ENCODE measurements at regions not wholly inside any gene's neighbourhood (a gene's known extent, or its start where the extent isn't known, plus 50 kb on each side); places are given as distances from the start of the nearest gene placed in this dataset.

DNA sequence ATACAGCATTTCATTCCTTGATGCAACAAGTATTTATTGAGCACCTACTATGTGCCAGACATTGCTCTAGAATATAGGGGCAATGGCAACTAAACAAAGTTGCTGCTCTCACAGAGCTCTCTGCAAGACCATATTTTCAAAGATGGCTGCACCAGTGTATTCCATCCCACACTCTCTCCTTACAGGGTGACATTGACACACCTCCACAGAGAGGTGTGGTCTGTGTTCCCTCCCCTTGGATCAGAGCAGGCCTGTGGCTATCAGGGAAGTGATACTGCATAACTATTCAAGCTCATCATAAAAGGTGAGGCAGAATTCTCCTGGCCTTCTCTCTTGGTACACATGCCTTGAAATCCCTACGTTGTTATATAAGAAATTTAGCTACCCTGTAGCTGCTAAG is 95.3 kb upstream of the SOD3 start:
- Histone ChIP-seq H3K4me3 (no peak overlapping the region), H3K9me3 (no peaks in the 10 kb centered on the region), H3K27ac (no peak overlapping the region), H3K27me3 (no peaks in the 10 kb centered on the region), H3K4me1 (no peaks in the 10 kb centered on the region), H3K36me3 (no peaks in the 10 kb centered on the region)
- intact Hi-C loops (cut with DNase I; ENCODE audit: low total_unique reads) = no loop called here
- TF ChIP-seq, protein P1, sequence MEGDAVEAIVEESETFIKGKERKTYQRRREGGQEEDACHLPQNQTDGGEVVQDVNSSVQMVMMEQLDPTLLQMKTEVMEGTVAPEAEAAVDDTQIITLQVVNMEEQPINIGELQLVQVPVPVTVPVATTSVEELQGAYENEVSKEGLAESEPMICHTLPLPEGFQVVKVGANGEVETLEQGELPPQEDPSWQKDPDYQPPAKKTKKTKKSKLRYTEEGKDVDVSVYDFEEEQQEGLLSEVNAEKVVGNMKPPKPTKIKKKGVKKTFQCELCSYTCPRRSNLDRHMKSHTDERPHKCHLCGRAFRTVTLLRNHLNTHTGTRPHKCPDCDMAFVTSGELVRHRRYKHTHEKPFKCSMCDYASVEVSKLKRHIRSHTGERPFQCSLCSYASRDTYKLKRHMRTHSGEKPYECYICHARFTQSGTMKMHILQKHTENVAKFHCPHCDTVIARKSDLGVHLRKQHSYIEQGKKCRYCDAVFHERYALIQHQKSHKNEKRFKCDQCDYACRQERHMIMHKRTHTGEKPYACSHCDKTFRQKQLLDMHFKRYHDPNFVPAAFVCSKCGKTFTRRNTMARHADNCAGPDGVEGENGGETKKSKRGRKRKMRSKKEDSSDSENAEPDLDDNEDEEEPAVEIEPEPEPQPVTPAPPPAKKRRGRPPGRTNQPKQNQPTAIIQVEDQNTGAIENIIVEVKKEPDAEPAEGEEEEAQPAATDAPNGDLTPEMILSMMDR (IDR thresholded peaks at IDR 0.05) = no peak
- TF ChIP-seq POLR2AphosphoS5 (IDR thresholded peaks at IDR 0.05) (no peak), POLR2A (IDR thresholded peaks at IDR 0.05) (no peak)
- DNase-seq (ENCODE audit: low spot score in 2 of 2) = no peak

DNA sequence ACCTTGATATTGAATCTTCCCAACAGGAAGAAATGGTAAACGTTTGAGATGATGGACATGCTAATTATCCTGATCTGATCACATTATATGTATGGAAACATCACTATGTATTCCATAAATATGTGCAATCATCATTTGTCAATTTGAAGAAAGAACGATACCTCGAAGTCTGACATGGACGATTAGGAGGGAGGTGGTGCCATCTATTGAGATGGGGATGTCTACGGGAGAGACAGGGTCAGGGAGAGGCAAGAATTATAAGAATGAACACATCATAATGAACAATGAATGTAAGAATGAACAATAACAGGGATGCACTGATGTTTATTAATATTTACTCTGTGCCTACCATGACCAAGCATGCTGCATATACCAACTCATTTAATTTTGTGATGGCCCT is 93.7 kb upstream of the SOD3 start:
- intact Hi-C loops (cut with DNase I; ENCODE audit: low total_unique reads) = no loop called here
- H3K4me1 ChIP-seq = no peaks in the 10 kb centered on the region
- H3K27ac ChIP-seq = no peak overlapping the region
- no peaks in the 10 kb centered on the region for H3K36me3 ChIP-seq
- no peak for DNase-seq (ENCODE audit: low spot score in 2 of 2)
- H3K4me3 ChIP-seq = no peak overlapping the region
- no peaks in the 10 kb centered on the region for H3K9me3 ChIP-seq
- TF ChIP-seq, protein P1 (IDR thresholded peaks at IDR 0.05) = no peak
- TF ChIP-seq POLR2AphosphoS5 (IDR thresholded peaks at IDR 0.05) = no peak
- TF ChIP-seq POLR2A (IDR thresholded peaks at IDR 0.05) = no peak
- no peaks in the 10 kb centered on the region for H3K27me3 ChIP-seq

DNA sequence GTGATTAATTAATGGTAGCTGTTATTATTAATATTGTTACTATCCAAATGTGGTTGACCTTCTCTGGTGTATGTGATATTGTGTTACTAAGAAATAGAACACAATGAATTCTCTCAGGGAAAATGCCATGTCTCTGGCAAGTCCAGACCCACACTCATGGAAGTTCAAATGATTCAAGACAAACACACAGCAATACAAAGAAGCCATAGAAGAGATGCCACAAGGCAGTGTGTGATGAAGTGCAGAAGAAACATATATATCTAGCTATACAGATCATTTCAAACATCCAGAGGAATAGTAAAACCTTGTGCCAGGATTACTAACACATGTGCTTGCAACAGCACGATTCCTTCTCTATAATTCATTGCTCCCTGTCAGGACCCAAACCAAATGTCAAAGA is 93.1 kb upstream of the SOD3 start:
- Histone ChIP-seq H3K36me3 (no peaks in the 10 kb centered on the region), H3K27me3 (no peaks in the 10 kb centered on the region), H3K27ac (no peak overlapping the region), H3K4me1 (no peaks in the 10 kb centered on the region), H3K4me3 (no peak overlapping the region), H3K9me3 (no peaks in the 10 kb centered on the region)
- intact Hi-C loops (cut with DNase I; ENCODE audit: low total_unique reads) = no loop called here
- DNase-seq (ENCODE audit: low spot score in 2 of 2) = no peak
- no peak for TF ChIP-seq POLR2A (IDR thresholded peaks at IDR 0.05)
- TF ChIP-seq, protein P1 (IDR thresholded peaks at IDR 0.05) = no peak
- no peak for TF ChIP-seq POLR2AphosphoS5 (IDR thresholded peaks at IDR 0.05)

DNA sequence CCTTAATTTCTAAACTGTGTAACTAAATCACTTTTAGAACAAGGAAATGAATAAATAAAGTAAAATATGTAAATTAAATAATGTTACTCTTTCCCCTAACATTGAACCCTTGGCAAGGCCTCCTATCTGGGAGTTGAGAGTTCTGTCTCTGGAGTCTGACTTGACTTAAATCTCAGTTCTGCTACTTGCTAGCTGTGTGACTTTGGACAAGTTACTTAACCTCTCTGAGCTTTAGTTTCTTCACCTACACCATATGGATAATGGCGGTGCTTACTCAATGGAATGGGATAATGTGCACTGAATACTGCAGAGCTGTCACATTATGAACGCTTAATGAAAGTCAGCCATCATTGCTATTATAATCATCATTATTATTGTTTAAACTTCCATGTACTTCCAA is 92.1 kb upstream of the SOD3 start:
- DNase-seq (ENCODE audit: low spot score in 2 of 2) = no peak
- Histone ChIP-seq H3K36me3 (no peaks in the 10 kb centered on the region), H3K27ac (no peak overlapping the region), H3K9me3 (no peaks in the 10 kb centered on the region), H3K27me3 (no peaks in the 10 kb centered on the region), H3K4me1 (no peaks in the 10 kb centered on the region), H3K4me3 (no peak overlapping the region)
- TF ChIP-seq, protein P1 (IDR thresholded peaks at IDR 0.05) = no peak
- TF ChIP-seq POLR2AphosphoS5 (IDR thresholded peaks at IDR 0.05) = no peak
- no peak for TF ChIP-seq POLR2A (IDR thresholded peaks at IDR 0.05)
- intact Hi-C loops (cut with DNase I; ENCODE audit: low total_unique reads) = no loop called here

DNA sequence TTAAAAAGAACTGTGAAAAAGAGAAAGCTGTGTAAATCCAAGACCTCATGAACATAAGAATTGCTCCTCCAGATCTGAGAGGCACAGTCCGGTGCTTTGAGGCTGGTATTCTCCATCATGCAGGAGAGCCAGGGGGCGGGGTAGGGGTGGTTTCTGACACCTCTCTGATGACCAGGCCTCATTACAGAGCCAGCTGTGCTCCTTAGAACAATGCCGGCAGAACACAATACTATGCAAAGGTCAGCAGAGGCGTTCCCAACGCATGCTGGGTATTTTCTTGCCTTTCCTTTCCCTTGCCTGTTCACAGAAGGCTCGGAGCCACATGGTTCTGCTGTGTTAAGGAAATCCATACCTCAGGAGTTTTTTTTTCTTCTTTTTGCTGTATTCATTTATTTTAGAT is 91.2 kb upstream of the SOD3 start:
- no peaks in the 10 kb centered on the region for H3K27me3 ChIP-seq
- no peaks in the 10 kb centered on the region for H3K4me1 ChIP-seq
- intact Hi-C loops (cut with DNase I; ENCODE audit: low total_unique reads) = no loop called here
- TF ChIP-seq POLR2A (IDR thresholded peaks at IDR 0.05) (no peak), POLR2AphosphoS5 (IDR thresholded peaks at IDR 0.05) (no peak)
- TF ChIP-seq, protein P1 (IDR thresholded peaks at IDR 0.05) = no peak
- no peak for DNase-seq (ENCODE audit: low spot score in 2 of 2)
- no peak overlapping the region for H3K27ac ChIP-seq
- no peaks in the 10 kb centered on the region for H3K9me3 ChIP-seq
- H3K36me3 ChIP-seq = no peaks in the 10 kb centered on the region
- no peak overlapping the region for H3K4me3 ChIP-seq
